GM13977 (cell line): ENCODE measurements at regions not wholly inside any gene's neighbourhood (a gene's known extent, or its start where the extent isn't known, plus 50 kb on each side); places are given as distances from the start of the nearest gene placed in this dataset.

Experiments used
- DNase-seq: peaks from one replicate; pipeline ENCODE4 v3.0.0; 2012; ENCODE audit warnings: low spot score
- CTCF ChIP-seq: IDR thresholded peaks from 2 replicates; pipeline ENCODE4 v1.5.1; 2012; ENCODE audit warnings: mild to moderate bottlenecking, control low read depth; ENCODE audit not compliant: insufficient read depth; ENCODE audit errors: extremely low read depth, missing control alignments
- in situ Hi-C: fragments of 300-500 bp; cut with MboI; formaldehyde crosslinking; loops from one replicate; pipeline ENCODE4 v1.12.0; 2022; ENCODE audit warnings: low sequenced_read_pairs, low pct_unique_long_range_greater_than_20kb, mixed read lengths, inconsistent platforms; ENCODE audit not compliant: unreplicated experiment

- DNase-seq, result no peak
- in situ Hi-C loops, result no loop called here
- TF ChIP-seq CTCF, result no peak
These were observed 85.3 kb upstream of the HEPHL1 start for GRCh38 chr11:93935826-93936225.

- in situ Hi-C loops, result no loop called here
- no peak for DNase-seq
- no peak for TF ChIP-seq CTCF
These were observed 84.7 kb upstream of the HEPHL1 start for GRCh38 chr11:93936460-93936859.

GRCh38 chr11:93939084-93939760 lies 81.9 kb upstream of the HEPHL1 start:
- TF ChIP-seq CTCF, result no peak
- in situ Hi-C loops, result no loop called here
- no peak for DNase-seq

GRCh38 chr11:93940395-93940794 lies 80.8 kb upstream of the HEPHL1 start:
- in situ Hi-C loops, result no loop called here
- TF ChIP-seq CTCF, result no peak

GRCh38 chr11:93942176-93942575 lies 79.0 kb upstream of the HEPHL1 start:
- in situ Hi-C loops, result no loop called here
- no peak for DNase-seq
- TF ChIP-seq CTCF, result no peak

More at GRCh38 chr11:93940395-93940794, 80.8 kb upstream of the HEPHL1 start:
- DNase-seq, result no peak

- DNase-seq, result no peak
- TF ChIP-seq CTCF, result no peak
- in situ Hi-C loops, result no loop called here
These were observed 75.6 kb upstream of the HEPHL1 start for GRCh38 chr11:93945596-93945995.
